Stimulated activated effector memory CD8-positive, alpha-beta T cell treated with anti-CD3 and anti-CD28 coated beads, Interleukin-12 subunit alpha, Interleukin-12 subunit beta, amount 100 ng/mL, for 72 hours (primary cell): ENCODE measurements at regions not wholly inside any gene's neighbourhood (a gene's known extent, or its start where the extent isn't known, plus 50 kb on each side); places are given as distances from the start of the nearest gene placed in this dataset.
"Not testable (repeated sequence)": the region's sequence is repeated elsewhere in the genome, so short reads cannot be mapped to it uniquely, and the experiment has no call there.

Source experiments
- ATAC-seq: fragments of 150-1000 bp; cut with Tn5 transposase; 2 replicates; pipeline ENCODE4 v1.10.0; 2021
- DNase-seq, 2 donors: peaks; one replicate each; pipeline ENCODE4 v3.0.0; 2021 to 2022; ENCODE audit warnings: low spot score in 2 of 2
- H3K27ac Mint-ChIP-seq: one replicate; pipeline ENCODE4 v1.8.0; 2022; ENCODE audit warnings: mild to moderate bottlenecking, mixed read lengths
- H3K36me3 Mint-ChIP-seq: one replicate; pipeline ENCODE4 v1.8.0; 2022; ENCODE audit warnings: mild to moderate bottlenecking, mixed read lengths
- H3K4me1 Mint-ChIP-seq: one replicate; pipeline ENCODE4 v1.8.0; 2022; ENCODE audit warnings: mixed read lengths
- H3K4me3 Mint-ChIP-seq: one replicate; pipeline ENCODE4 v1.8.0; 2022; ENCODE audit warnings: mild to moderate bottlenecking, mixed read lengths
- H3K9me3 Mint-ChIP-seq: one replicate; pipeline ENCODE4 v1.8.0; 2022; ENCODE audit warnings: mixed read lengths

DNA sequence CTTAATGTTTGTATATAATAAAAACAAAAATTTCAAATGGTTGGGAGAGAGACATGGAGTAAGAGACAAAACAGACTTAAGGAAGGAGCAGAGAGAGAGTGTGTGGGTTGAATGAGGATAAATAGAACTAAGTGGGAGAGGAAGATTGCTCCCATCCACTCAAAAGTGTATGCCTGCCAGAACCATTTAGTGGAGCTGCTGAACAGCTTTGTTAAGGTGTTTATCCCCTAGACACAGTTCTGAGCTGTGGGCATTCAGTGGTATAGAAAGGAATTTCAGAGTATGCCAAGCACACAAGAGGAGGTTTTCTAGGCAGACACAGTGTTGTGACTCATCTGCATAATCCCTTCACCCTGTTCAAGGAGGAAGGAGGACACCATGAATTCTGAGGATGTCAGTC lies 508.6 kb upstream of the EPHA5 start:
- no peaks in the 10 kb centered on the region for H3K36me3 Mint-ChIP-seq
- no peak overlapping the region for H3K27ac Mint-ChIP-seq
- H3K4me3 Mint-ChIP-seq: no peak overlapping the region
- DNase-seq (no peak), ATAC-seq (no peak)
- H3K4me1 Mint-ChIP-seq: no peaks in the 10 kb centered on the region
- H3K9me3 Mint-ChIP-seq: peaks cover 14% of the 10 kb centered on the region

DNA sequence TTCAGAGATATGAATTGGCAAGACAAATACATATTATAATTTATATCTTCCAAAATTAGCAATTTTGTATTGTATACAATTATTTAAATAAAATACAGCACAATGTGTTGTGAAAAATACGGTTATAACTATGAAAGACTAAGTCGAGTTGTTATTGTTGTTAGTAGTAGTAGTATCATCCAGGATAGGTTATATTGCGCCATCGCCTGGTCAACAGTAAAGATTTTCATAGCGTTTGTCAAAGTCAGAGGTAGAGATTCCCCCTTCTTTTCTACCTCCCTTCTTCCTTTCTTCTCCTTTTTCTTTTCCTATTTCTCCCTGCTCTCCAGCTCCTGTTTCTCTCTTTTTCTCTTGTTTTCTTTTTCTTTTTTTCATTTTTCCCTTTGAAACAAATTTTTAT lies 499.1 kb upstream of the EPHA5 start:
- H3K36me3 Mint-ChIP-seq: no peaks in the 10 kb centered on the region
- no peak overlapping the region for H3K4me3 Mint-ChIP-seq
- DNase-seq: no peak
- no peak for ATAC-seq
- H3K4me1 Mint-ChIP-seq: no peaks in the 10 kb centered on the region
- H3K9me3 Mint-ChIP-seq: peaks cover 9% of the 10 kb centered on the region
- no peak overlapping the region for H3K27ac Mint-ChIP-seq

DNA sequence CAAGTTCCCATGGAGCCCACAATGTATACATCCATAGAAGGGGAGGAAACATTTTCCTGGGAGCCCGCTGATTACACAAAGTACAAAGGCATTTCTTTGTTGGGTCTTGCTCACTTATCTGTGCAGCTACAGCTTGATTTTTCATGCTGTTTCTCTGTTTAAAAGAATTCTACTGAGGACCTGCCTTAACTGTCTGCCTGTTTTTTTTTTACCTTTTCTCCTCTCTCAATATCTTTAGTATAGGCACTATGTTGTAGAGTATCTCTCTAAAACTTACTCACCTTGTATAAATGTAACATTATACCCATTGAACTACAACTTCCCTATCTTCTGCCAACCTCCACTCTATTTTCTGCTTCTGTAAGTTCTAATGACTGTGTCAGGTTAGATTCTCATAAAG lies 494.6 kb upstream of the EPHA5 start:
- H3K27ac Mint-ChIP-seq: no peak overlapping the region

DNA sequence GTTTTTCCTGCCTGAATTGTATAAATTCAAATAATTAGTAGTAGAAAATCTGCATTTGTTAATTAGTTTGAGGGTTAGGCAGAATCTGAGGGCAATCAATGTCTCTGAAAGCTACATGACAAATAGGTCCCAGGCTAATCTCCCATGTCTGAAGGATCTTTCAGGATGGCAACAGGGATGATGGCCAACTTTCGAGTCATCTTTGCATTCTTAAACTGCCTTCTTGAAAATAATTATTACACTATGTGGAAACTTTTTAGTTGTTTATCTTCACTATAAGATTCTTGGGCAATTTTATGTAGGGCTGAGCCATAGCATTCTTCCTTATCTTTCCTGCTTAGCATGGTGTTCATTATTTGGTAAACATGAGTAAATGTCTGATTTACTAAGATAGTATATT lies 490.3 kb upstream of the EPHA5 start:
- H3K4me1 Mint-ChIP-seq: no peaks in the 10 kb centered on the region
- H3K9me3 Mint-ChIP-seq: peaks cover 23% of the 10 kb centered on the region
- DNase-seq: no peak
- no peak overlapping the region for H3K27ac Mint-ChIP-seq
- no peak overlapping the region for H3K4me3 Mint-ChIP-seq
- no peaks in the 10 kb centered on the region for H3K36me3 Mint-ChIP-seq
- no peak for ATAC-seq

More for the DNA sequence above, 494.6 kb upstream of the EPHA5 start:
- ATAC-seq: no peak
- no peak for DNase-seq
- Mint-ChIP-seq H3K4me1 (no peaks in the 10 kb centered on the region), H3K36me3 (no peaks in the 10 kb centered on the region), H3K9me3 (peaks cover 20% of the 10 kb centered on the region), H3K4me3 (no peak overlapping the region)

DNA sequence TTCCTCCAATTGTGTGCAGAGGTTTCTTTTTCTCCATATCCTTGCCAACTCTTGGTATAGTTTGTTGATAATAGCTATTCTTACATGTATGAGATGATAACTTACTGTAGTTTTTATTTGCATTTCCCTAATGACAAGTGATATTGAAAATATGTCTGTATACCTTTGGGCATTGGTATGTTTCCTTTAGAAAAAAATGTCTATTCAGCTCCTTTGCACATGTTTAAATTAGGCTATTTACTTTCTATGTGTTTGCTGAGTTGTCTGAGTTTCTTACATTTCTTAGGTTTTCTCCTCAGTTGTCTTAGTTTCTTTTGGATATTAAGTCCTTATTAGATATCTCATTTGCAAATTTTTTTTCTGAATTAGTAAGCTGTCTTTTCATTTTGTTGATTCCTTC lies 487.3 kb upstream of the EPHA5 start:
- Mint-ChIP-seq H3K4me3 (no peak overlapping the region), H3K9me3 (peaks cover 25% of the 10 kb centered on the region), H3K27ac (no peak overlapping the region), H3K36me3 (no peaks in the 10 kb centered on the region), H3K4me1 (no peaks in the 10 kb centered on the region)
- no peak for ATAC-seq
- DNase-seq: no peak

DNA sequence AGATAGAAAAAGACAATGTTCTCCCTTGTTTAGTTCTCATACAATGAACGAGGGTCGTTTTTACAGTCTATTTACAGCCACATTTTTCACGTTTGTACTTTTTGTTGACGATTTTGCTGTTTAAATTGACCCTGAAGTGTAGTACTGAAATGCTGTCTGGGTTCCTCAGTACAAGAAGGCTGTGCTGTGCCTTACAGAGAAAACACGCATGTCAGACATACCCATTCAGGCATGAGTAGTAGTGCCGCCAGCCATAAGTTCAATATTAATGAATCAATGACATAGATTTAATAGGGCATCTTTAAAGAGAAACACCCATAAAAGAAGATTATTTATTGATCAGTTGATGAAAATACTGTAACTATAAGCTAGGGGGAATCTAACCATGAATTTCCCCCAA lies 459.8 kb upstream of the EPHA5 start:
- H3K9me3 Mint-ChIP-seq: peaks cover 16% of the 10 kb centered on the region
- H3K4me1 Mint-ChIP-seq: no peaks in the 10 kb centered on the region
- ATAC-seq (no peak), DNase-seq (no peak)
- H3K36me3 Mint-ChIP-seq: no peaks in the 10 kb centered on the region
- no peak overlapping the region for H3K4me3 Mint-ChIP-seq
- H3K27ac Mint-ChIP-seq: no peak overlapping the region

DNA sequence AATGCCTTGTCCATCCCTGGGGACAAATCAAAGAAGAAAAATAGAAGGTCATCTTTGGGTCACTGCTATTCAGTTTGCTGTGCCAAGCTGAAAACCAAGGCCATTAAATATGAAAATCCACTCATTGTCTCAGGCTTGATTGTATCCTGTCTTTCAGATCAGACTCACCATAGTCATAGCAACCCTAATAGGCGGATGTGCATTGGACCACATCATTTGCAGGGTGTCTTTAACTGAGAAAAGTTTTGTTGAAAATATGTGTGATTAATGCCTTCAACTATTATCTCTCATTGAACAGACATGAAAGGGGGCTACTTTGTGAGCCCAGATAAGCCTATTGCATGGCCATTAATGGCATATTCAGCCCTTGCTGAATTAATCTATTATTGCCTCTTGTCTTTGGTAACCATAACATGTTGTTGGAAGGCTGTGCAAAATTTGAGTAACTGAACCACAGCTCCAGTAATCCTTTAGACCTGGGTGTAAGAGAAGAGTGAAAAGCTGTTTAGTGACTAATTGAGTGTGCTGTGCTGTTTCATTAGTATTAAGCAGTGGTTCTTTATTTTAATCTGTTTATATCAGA lies 453.6 kb upstream of the EPHA5 start:
- no peaks in the 10 kb centered on the region for H3K4me1 Mint-ChIP-seq
- peaks cover 18% of the 10 kb centered on the region for H3K9me3 Mint-ChIP-seq
- ATAC-seq (no peak), DNase-seq (no peak)
- no peaks in the 10 kb centered on the region for H3K36me3 Mint-ChIP-seq
- no peak overlapping the region for H3K4me3 Mint-ChIP-seq
- no peak overlapping the region for H3K27ac Mint-ChIP-seq

DNA sequence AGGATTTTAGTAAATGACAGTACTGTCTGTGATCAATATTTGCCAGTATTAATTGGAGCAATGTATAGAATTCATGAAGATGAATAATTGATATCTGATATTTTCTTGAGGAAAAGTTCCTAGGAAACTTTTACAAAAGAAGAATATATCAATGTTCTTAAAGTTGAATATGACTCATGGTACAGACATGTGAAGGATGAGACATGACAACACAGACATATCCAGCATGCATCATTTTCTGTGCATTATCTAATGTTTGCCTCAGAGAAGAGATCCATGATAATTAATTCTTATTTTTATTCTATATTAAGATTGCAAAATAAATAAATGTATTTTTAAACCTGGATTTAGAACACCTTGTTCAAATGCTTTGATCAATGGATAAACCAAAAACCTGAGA lies 452.9 kb upstream of the EPHA5 start:
- Mint-ChIP-seq H3K4me3 (no peak overlapping the region), H3K9me3 (peaks cover 15% of the 10 kb centered on the region), H3K27ac (no peak overlapping the region), H3K36me3 (no peaks in the 10 kb centered on the region), H3K4me1 (no peaks in the 10 kb centered on the region)
- no peak for ATAC-seq
- DNase-seq: no peak

DNA sequence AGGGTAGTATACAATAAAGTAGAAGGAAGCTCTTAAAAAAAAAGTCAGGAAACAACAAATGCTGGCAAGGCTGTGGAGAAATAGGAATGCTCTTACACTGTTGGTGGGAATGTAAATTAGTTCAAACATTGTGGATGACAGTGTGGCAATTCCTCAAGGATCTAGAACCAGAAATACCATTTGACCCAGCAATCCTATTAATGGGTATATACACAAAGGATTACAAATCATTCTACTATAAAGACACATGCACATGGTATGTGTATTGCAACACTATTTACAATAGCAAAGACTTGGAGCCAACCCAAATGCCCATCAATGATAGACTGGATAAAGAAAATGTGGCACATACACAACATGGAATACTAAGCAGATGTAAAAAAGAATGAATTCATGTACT lies 444.9 kb upstream of the EPHA5 start:
- H3K9me3 Mint-ChIP-seq: peaks cover 13% of the 10 kb centered on the region
- not testable (repeated sequence) for H3K4me3 Mint-ChIP-seq, H3K36me3 Mint-ChIP-seq, H3K4me1 Mint-ChIP-seq, ATAC-seq, DNase-seq, H3K27ac Mint-ChIP-seq

DNA sequence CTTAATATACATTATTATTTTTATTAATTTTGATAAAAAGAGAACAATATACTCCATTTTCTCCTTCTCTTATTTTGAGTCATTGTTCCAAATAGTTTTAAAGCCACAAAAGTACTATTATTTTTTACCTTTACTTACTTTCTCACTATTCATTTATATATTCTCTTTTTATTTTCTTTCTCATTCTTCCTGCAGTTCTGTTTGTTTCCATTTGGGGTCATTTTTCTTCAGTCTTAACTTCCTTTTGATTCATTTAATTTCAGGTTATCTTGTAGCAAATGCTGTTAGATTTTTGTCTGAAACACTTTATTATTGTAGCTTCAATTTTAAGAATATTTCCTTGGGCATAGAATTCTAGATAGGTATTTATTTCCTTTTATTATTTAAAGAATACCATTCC lies 438.6 kb upstream of the EPHA5 start:
- no peaks in the 10 kb centered on the region for H3K4me1 Mint-ChIP-seq
- DNase-seq: no peak
- peaks cover 9% of the 10 kb centered on the region for H3K9me3 Mint-ChIP-seq
- H3K27ac Mint-ChIP-seq: no peak overlapping the region
- ATAC-seq: no peak
- H3K4me3 Mint-ChIP-seq: no peak overlapping the region
- no peaks in the 10 kb centered on the region for H3K36me3 Mint-ChIP-seq

DNA sequence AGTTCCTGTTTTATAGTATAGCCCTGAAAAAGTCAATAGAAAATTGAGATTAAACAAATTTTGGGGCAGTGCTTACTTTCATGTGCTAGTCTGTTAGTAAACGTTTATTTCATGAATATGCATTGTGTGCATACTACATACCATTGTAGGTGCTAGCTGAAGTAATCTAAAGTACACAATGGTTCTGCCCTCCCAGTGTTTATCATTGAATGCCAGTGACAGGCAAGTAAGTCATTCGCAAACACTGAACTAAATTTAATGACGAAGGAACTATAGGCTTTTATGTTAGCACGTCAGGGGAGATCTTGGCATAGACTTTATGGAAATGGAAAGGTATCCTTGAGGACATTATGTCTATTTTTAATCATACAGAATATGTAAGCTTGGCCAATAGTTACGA lies 426.9 kb upstream of the EPHA5 start:
- ATAC-seq: no peak
- H3K27ac Mint-ChIP-seq: no peak overlapping the region

DNA sequence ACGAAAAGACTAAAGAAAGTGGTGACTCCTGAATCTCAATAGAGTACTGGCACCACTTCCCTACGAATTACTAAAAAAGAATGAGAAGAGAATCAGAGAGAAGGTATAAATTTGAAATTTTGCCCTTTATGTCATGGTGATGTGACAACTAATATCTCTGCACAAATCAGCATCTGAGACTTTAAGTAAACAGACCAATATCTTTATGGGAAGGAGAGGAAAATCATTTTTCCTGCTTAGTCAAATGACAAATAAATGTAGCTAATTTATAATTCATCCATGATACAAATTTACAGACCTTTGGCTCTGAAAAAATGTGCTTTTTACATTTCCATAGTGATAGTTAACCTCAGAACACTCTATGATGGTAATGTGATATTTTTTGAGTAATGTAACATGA lies 424.8 kb upstream of the EPHA5 start:
- Mint-ChIP-seq H3K4me3 (no peak overlapping the region), H3K27ac (no peak overlapping the region), H3K36me3 (no peaks in the 10 kb centered on the region), H3K9me3 (peaks cover 14% of the 10 kb centered on the region), H3K4me1 (no peaks in the 10 kb centered on the region)
- DNase-seq: no peak
- ATAC-seq: no peak

More for the DNA sequence above, 426.9 kb upstream of the EPHA5 start:
- no peaks in the 10 kb centered on the region for H3K4me1 Mint-ChIP-seq
- no peaks in the 10 kb centered on the region for H3K36me3 Mint-ChIP-seq
- no peak for DNase-seq
- H3K9me3 Mint-ChIP-seq: peaks cover 17% of the 10 kb centered on the region
- H3K4me3 Mint-ChIP-seq: no peak overlapping the region

DNA sequence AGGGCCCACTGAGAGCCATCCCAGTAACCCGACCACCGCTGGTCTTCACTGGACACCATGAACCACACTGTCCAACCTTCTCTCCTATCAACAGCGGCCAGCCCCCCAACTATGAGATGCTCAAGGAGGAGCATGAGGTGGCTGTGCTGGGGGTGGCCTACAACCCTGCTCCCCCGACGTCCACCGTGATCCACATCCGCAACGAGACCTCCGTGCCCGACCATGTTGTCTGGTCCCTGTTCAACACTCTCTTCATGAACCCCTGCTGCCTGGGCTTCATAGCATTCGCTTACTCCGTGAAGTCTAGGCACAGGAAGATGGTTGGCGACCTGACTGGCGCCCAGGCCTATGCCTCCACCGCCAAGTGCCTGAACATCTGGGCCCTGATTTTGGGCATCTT lies 423.8 kb upstream of the EPHA5 start:
- ATAC-seq (no peak), DNase-seq (no peak)
- Mint-ChIP-seq H3K9me3 (peaks cover 11% of the 10 kb centered on the region), H3K27ac (no peak overlapping the region), H3K4me1 (no peaks in the 10 kb centered on the region), H3K36me3 (no peaks in the 10 kb centered on the region), H3K4me3 (no peak overlapping the region)

DNA sequence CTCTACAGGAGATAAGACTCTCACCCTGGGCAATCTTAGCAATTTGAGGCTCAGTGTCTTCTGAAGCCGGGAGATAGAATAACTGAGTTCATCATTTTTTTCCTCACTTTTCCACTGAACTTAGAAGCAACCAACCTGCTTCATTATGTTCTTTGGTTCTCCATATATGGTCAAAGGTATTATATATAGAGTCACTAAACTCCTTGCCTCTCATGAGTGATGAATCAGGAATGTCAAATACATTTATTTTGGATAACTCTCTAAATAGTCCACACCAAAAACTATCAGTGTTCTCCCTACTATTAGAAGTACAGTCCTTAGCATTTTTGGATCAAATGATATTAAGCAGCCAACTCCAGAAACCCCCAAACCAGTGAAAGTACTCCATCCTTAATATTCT lies 421.5 kb upstream of the EPHA5 start:
- Mint-ChIP-seq H3K4me3 (no peak overlapping the region), H3K36me3 (no peaks in the 10 kb centered on the region), H3K9me3 (peaks cover 13% of the 10 kb centered on the region), H3K4me1 (no peaks in the 10 kb centered on the region), H3K27ac (no peak overlapping the region)
- ATAC-seq (no peak), DNase-seq (no peak)

DNA sequence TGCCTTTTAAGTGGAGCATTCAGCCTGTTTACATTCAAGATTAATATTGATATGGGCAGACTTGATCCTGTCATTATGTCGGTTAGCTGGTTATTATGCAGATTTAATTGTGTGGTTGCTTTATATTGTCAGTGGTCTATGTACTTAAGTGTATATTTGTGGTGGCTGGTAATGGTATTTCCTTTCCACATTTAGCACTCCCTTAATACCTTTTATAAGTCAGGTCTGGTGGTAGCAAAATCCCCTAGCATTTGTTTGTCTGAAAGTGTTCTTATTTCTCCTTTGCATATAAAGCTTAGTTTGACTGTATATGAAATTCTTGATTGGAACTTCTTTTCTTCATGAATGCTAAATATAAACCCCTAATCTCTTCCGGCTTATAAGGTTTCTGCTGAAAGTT lies 403.7 kb upstream of the EPHA5 start:
- DNase-seq (no peak), ATAC-seq (no peak)
- no peak overlapping the region for H3K27ac Mint-ChIP-seq
- H3K36me3 Mint-ChIP-seq: no peaks in the 10 kb centered on the region
- peaks cover 24% of the 10 kb centered on the region for H3K9me3 Mint-ChIP-seq
- no peaks in the 10 kb centered on the region for H3K4me1 Mint-ChIP-seq
- no peak overlapping the region for H3K4me3 Mint-ChIP-seq

DNA sequence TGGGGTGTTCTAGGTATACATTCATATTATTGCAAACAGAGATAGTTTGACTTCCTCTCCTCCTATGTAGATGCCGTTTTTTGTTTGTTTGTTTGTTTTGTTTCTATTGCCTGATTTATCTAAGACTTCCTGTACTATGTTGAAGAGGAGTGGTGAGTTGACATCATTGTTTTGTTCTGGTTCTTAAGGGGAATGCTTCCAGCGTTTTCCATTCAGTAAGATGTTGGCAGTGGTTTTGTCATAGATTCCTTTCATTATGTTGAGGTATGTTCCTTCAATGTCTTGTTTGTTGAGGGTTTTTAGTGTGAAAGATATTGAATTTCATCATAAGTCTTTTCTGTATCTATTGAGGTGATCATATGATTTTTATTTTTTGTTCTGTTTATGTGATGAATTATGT lies 401.6 kb upstream of the EPHA5 start:
- H3K27ac Mint-ChIP-seq: no peak overlapping the region
- no peak overlapping the region for H3K4me3 Mint-ChIP-seq
- no peaks in the 10 kb centered on the region for H3K36me3 Mint-ChIP-seq
- H3K9me3 Mint-ChIP-seq: peaks cover 25% of the 10 kb centered on the region
- no peak for ATAC-seq
- H3K4me1 Mint-ChIP-seq: no peaks in the 10 kb centered on the region
- no peak for DNase-seq

DNA sequence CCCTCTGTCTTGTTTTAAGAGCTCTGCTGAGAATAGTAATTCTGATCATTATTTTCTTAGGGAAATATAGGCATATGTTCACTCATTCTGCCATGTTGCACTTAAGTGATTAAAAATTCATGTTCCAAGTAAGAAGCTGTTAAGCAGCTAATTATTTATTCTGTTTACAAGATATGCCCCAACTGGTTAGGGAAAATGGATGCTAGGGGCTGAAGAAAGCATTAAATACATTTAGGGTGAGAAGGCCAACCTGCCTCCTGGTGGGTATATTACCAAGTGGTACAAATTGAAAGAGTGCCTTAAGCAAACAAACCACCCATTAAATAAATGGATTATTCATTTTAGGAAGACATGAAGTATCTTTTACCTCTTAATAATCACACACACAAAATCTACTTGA lies 392.6 kb upstream of the EPHA5 start:
- Mint-ChIP-seq H3K36me3 (no peaks in the 10 kb centered on the region), H3K4me1 (no peaks in the 10 kb centered on the region), H3K27ac (no peak overlapping the region), H3K9me3 (peaks cover 11% of the 10 kb centered on the region), H3K4me3 (no peak overlapping the region)
- no peak for ATAC-seq
- DNase-seq: no peak
